ENCODE measurements at regions not wholly inside any gene's neighbourhood (a gene's known extent, or its start where the extent isn't known, plus 50 kb on each side); places are given as distances from the start of the nearest gene placed in this dataset.
"Not testable (repeated sequence)": the region's sequence is repeated elsewhere in the genome, so short reads cannot be mapped to it uniquely, and the experiment has no call there.

DNA sequence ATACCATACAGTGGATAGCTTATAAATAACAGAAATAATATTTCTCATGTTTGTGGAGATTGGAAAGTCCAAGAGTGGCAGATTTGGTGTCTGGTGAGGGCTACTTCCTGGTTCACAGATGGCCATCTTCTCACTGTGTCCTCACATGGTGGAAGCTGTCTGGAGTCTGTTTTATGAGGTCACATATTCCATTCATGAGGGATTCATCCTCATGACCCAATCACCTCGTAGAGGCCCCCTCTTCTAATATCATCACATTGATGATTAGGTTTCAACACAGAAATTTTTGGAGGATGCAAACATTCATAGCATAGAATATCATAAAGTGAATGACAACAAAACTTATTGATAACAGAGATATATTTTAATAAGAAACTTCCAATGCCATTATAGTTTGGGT is 568.0 kb downstream of the STIM2 start:
- no peak for DNase-seq
- TF ChIP-seq POLR2A (IDR thresholded peaks at IDR 0.05; ENCODE audit: low read length) (no peak), GATA1 (IDR thresholded peaks at IDR 0.05; ENCODE audit: low read depth, low read length) (no peak)

- TF ChIP-seq POLR2A (IDR thresholded peaks at IDR 0.05; ENCODE audit: low read length) (no peak), GATA1 (IDR thresholded peaks at IDR 0.05; ENCODE audit: low read depth, low read length) (no peak)
- DNase-seq = no peak
Measured at GRCh38 chr4:27429364-27429871, 568.8 kb downstream of the STIM2 start.

- TF ChIP-seq POLR2A (IDR thresholded peaks at IDR 0.05; ENCODE audit: low read length) = no peak
- TF ChIP-seq GATA1 (IDR thresholded peaks at IDR 0.05; ENCODE audit: low read depth, low read length) = no peak
- no peak for DNase-seq
Measured at GRCh38 chr4:27442146-27442545, 581.5 kb downstream of the STIM2 start.

DNA sequence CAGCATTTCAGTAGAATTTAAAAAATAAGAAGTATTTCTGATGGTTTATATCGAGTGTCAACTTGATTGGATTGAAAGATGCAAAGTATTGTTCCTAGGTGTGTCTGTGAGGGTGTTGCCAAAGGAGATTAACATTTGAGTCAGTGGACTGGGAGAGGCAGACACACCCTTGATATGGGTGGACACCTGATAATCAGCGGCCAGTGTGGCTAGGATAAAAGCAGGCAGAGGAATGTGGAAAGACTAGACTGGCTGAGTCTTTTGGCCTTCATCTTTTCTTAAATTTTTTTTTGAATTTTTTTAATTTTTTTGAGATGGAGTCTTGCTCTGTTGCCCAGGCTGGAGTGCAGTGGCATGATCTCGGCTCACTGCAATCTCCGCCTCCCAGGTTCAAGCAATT is 582.0 kb downstream of the STIM2 start:
- DNase-seq = not testable (repeated sequence)

DNA sequence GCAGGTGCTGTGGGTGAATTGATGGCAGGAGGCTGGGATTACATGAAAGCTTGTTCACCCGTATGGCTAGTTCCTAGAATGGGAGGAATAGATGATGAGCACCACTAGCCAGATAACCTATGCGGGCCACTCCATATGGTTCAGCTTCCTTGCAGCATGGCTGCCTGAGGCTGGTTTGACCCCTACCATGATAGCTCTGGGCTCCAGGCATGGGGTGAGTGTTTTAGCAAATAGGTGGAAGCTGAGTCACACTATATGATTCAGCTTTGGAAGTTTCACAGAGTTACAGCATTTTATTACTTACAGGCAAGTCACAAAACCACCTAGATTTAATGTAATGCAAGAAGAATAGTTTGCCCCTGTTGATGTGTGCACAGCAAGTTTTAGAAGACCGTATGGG is 603.2 kb downstream of the STIM2 start:
- no peak for DNase-seq
- TF ChIP-seq POLR2A (IDR thresholded peaks at IDR 0.05; ENCODE audit: low read length) (no peak), GATA1 (IDR thresholded peaks at IDR 0.05; ENCODE audit: low read depth, low read length) (no peak)

GRCh38 chr4:27467351-27467750 is 606.7 kb downstream of the STIM2 start:
- TF ChIP-seq GATA1 (IDR thresholded peaks at IDR 0.05; ENCODE audit: low read depth, low read length) (no peak), POLR2A (IDR thresholded peaks at IDR 0.05; ENCODE audit: low read length) (no peak)
- no peak for DNase-seq

DNA sequence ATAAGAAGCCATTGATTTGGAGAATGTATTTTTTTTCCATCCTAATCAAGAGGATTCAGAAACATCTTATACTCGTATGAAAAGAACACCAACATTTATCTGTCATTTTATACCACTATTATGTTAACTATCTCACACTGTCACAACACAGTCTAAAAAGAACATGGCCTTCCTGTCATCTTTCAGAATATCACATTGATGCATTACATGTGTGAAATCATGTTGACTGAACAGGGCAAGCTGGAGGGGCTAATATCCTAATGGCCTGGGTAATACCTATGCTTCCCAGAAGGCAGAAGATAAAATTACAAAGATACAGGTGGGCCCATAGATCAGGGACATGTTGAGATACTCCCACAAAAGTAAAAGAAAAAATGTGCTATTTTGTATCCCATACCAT is 611.7 kb downstream of the STIM2 start:
- DNase-seq = no peak
- TF ChIP-seq POLR2A (IDR thresholded peaks at IDR 0.05; ENCODE audit: low read length) (no peak), GATA1 (IDR thresholded peaks at IDR 0.05; ENCODE audit: low read depth, low read length) (no peak)

- TF ChIP-seq GATA1 (IDR thresholded peaks at IDR 0.05; ENCODE audit: low read depth, low read length) = no peak
- no peak for TF ChIP-seq POLR2A (IDR thresholded peaks at IDR 0.05; ENCODE audit: low read length)
- no peak for DNase-seq
Measured at GRCh38 chr4:27474691-27475090, 614.0 kb downstream of the STIM2 start.

- no peak for DNase-seq
- TF ChIP-seq POLR2A (IDR thresholded peaks at IDR 0.05; ENCODE audit: low read length) = no peak
- TF ChIP-seq GATA1 (IDR thresholded peaks at IDR 0.05; ENCODE audit: low read depth, low read length) = no peak
Measured at GRCh38 chr4:27484216-27484615, 623.6 kb downstream of the STIM2 start.

GRCh38 chr4:27490315-27490714 is 629.7 kb downstream of the STIM2 start:
- TF ChIP-seq GATA1 (IDR thresholded peaks at IDR 0.05; ENCODE audit: low read depth, low read length) = no peak
- TF ChIP-seq POLR2A (IDR thresholded peaks at IDR 0.05; ENCODE audit: low read length) = no peak
- no peak for DNase-seq

- DNase-seq = no peak
Measured at GRCh38 chr4:27490766-27491165, 630.1 kb downstream of the STIM2 start.

GRCh38 chr4:27506401-27506800 is 645.8 kb downstream of the STIM2 start:
- DNase-seq = no peak
- TF ChIP-seq GATA1 (IDR thresholded peaks at IDR 0.05; ENCODE audit: low read depth, low read length) = no peak
- TF ChIP-seq POLR2A (IDR thresholded peaks at IDR 0.05; ENCODE audit: low read length) = no peak

More at GRCh38 chr4:27490766-27491165, 630.1 kb downstream of the STIM2 start:
- TF ChIP-seq POLR2A (IDR thresholded peaks at IDR 0.05; ENCODE audit: low read length) = no peak
- TF ChIP-seq GATA1 (IDR thresholded peaks at IDR 0.05; ENCODE audit: low read depth, low read length) = no peak

DNA sequence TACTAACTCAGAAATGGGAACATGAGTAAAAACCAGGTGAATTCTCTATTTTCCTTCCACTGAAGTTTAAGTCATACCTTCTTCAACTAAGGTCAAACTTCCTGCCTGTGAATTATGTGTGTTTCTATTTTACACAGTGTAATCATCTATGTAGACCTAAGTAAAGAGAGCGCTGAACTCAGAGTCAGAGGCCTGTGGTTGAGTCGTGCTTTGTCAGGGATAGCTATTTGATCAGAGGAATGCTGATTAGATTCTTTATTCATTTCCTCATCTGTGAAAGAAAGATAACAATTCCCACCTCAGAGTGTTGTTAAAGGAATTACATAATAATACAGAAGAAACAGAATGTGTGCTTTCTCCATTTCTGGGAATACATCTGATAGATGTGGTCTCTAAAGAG is 654.1 kb downstream of the STIM2 start:
- no peak for TF ChIP-seq POLR2A (IDR thresholded peaks at IDR 0.05; ENCODE audit: low read length)
- TF ChIP-seq GATA1 (IDR thresholded peaks at IDR 0.05; ENCODE audit: low read depth, low read length) = no peak
- no peak for DNase-seq

DNA sequence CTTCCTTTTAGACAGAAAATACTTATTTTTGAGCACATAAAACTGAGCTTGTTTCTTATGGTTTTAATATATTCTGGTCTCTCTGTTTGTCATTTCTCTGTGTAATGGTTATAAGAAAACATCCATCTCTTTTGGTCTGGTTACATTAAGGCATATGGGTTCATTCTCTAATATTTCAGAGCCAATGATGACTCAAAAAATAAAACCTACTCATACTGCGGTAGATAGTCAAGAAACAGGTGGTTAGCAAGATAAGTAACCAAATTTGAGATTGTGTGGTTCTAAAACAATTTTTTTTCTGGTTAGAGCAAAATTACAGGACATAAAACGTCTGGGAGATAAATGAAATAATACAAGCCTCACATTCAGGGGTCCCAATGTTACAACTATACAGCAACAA is 654.5 kb downstream of the STIM2 start:
- TF ChIP-seq GATA1 (IDR thresholded peaks at IDR 0.05; ENCODE audit: low read depth, low read length) (no peak), POLR2A (IDR thresholded peaks at IDR 0.05; ENCODE audit: low read length) (no peak)
- no peak for DNase-seq

- TF ChIP-seq POLR2A (IDR thresholded peaks at IDR 0.05; ENCODE audit: low read length) (no peak), GATA1 (IDR thresholded peaks at IDR 0.05; ENCODE audit: low read depth, low read length) (no peak)
- no peak for DNase-seq
Measured at GRCh38 chr4:27518876-27519275, 658.2 kb downstream of the STIM2 start.

- DNase-seq = no peak
- TF ChIP-seq POLR2A (IDR thresholded peaks at IDR 0.05; ENCODE audit: low read length) (no peak), GATA1 (IDR thresholded peaks at IDR 0.05; ENCODE audit: low read depth, low read length) (no peak)
Measured at GRCh38 chr4:27524224-27524623, 663.6 kb downstream of the STIM2 start.
